ENCODE measurements at regions not wholly inside any gene's neighbourhood (a gene's known extent, or its start where the extent isn't known, plus 50 kb on each side); places are given as distances from the start of the nearest gene placed in this dataset.

DNA sequence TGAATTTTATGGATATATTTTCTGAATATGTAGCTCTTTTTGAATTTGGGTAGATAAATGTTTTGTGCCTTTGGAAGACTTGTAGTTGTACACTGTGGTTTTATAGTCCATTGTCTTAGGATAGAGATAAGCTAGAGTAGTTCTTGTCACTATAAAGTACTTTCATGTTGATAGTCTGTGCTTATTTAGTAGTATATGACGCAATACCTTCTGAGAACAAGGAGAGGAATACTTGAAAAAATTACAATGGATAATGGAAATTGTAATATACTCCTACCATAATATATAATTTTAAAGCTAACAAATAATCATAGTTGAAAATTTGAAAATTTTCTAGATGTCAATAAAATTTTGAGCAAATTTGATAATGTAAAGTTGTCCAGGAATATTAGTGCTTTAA lies 664.0 kb downstream of the TLE4 start:
- no peaks in the 10 kb centered on the region for H3K27me3 Mint-ChIP-seq
- no peaks in the 10 kb centered on the region for H3K36me3 Mint-ChIP-seq (ENCODE audit: low read depth)
- H3K27ac ChIP-seq (ENCODE audit: low read depth in 1 of 2, low read length in 2 of 2) = no peak overlapping the region
- no peaks in the 10 kb centered on the region for H3K36me3 ChIP-seq (ENCODE audit: insufficient read depth, low read length)
- H3K27ac Mint-ChIP-seq = no peak overlapping the region
- TF ChIP-seq, protein P1, sequence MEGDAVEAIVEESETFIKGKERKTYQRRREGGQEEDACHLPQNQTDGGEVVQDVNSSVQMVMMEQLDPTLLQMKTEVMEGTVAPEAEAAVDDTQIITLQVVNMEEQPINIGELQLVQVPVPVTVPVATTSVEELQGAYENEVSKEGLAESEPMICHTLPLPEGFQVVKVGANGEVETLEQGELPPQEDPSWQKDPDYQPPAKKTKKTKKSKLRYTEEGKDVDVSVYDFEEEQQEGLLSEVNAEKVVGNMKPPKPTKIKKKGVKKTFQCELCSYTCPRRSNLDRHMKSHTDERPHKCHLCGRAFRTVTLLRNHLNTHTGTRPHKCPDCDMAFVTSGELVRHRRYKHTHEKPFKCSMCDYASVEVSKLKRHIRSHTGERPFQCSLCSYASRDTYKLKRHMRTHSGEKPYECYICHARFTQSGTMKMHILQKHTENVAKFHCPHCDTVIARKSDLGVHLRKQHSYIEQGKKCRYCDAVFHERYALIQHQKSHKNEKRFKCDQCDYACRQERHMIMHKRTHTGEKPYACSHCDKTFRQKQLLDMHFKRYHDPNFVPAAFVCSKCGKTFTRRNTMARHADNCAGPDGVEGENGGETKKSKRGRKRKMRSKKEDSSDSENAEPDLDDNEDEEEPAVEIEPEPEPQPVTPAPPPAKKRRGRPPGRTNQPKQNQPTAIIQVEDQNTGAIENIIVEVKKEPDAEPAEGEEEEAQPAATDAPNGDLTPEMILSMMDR (IDR thresholded peaks at IDR 0.05) = no peak
- POLR2A ChIA-PET = no interaction called here
- no peak overlapping the region for H3K4me3 ChIP-seq (ENCODE audit: low read length)
- ATAC-seq (ENCODE audit: poor library complexity) (no peak), DNase-seq (no peak)
- CTCF ChIA-PET = no interaction called here
- H3K4me1 Mint-ChIP-seq (ENCODE audit: low read depth) = no peaks in the 10 kb centered on the region
- no peaks in the 10 kb centered on the region for H3K27me3 ChIP-seq (ENCODE audit: control insufficient read depth in 1 of 2, insufficient read depth in 2 of 2, low read length in 2 of 2)
- peaks cover 1% of the 10 kb centered on the region for H3K9me3 Mint-ChIP-seq
- peaks cover 0 to 19% of the 10 kb centered on the region in 2 experiments for H3K9me3 ChIP-seq (ENCODE audit: control insufficient read depth in 1 of 2, insufficient read depth in 1 of 2, low read length in 2 of 2)
- intact Hi-C loops (cut with DNase I, micrococcal nuclease) = no loop called here
- no peaks in the 10 kb centered on the region for H3K4me1 ChIP-seq (ENCODE audit: insufficient read depth, low read length)
- no peak overlapping the region for H3K4me3 Mint-ChIP-seq

GRCh38 chr9:80233906-80234305 lies 662.1 kb downstream of the TLE4 start:
- H3K27ac Mint-ChIP-seq = no peak overlapping the region
- H3K27ac ChIP-seq (ENCODE audit: low read depth in 1 of 2, low read length in 2 of 2) = no peak overlapping the region
- no peaks in the 10 kb centered on the region for H3K27me3 Mint-ChIP-seq
- ATAC-seq (ENCODE audit: poor library complexity) = no peak
- H3K27me3 ChIP-seq (ENCODE audit: control insufficient read depth in 1 of 2, insufficient read depth in 2 of 2, low read length in 2 of 2) = no peaks in the 10 kb centered on the region
- CTCF ChIA-PET = no interaction called here
- no peaks in the 10 kb centered on the region for H3K36me3 ChIP-seq (ENCODE audit: insufficient read depth, low read length)
- no peak overlapping the region for H3K4me3 Mint-ChIP-seq
- no peak overlapping the region for H3K4me3 ChIP-seq (ENCODE audit: low read length)
- no peaks in the 10 kb centered on the region for H3K36me3 Mint-ChIP-seq (ENCODE audit: low read depth)
- TF ChIP-seq, protein P1 (IDR thresholded peaks at IDR 0.05) = no peak
- DNase-seq = no peak
- H3K9me3 Mint-ChIP-seq = peaks cover 8% of the 10 kb centered on the region
- peaks cover 0 to 19% of the 10 kb centered on the region in 2 experiments for H3K9me3 ChIP-seq (ENCODE audit: control insufficient read depth in 1 of 2, insufficient read depth in 1 of 2, low read length in 2 of 2)
- no peaks in the 10 kb centered on the region for H3K4me1 ChIP-seq (ENCODE audit: insufficient read depth, low read length)
- no peaks in the 10 kb centered on the region for H3K4me1 Mint-ChIP-seq (ENCODE audit: low read depth)
- intact Hi-C loops (cut with DNase I, micrococcal nuclease) = no loop called here
- POLR2A ChIA-PET = no interaction called here

GRCh38 chr9:80233102-80233843 lies 661.5 kb downstream of the TLE4 start:
- CTCF ChIA-PET = no interaction called here
- Mint-ChIP-seq H3K4me1 (ENCODE audit: low read depth) (no peaks in the 10 kb centered on the region), H3K27ac (no peak overlapping the region), H3K27me3 (no peaks in the 10 kb centered on the region), H3K4me3 (no peak overlapping the region), H3K36me3 (ENCODE audit: low read depth) (no peaks in the 10 kb centered on the region), H3K9me3 (peaks cover 8% of the 10 kb centered on the region)
- peaks cover 0 to 16% of the 10 kb centered on the region in 2 experiments for H3K9me3 ChIP-seq (ENCODE audit: control insufficient read depth in 1 of 2, insufficient read depth in 1 of 2, low read length in 2 of 2)
- H3K4me1 ChIP-seq (ENCODE audit: insufficient read depth, low read length) = no peaks in the 10 kb centered on the region
- ATAC-seq (ENCODE audit: poor library complexity) (no peak), DNase-seq (no peak)
- H3K27me3 ChIP-seq (ENCODE audit: control insufficient read depth in 1 of 2, insufficient read depth in 2 of 2, low read length in 2 of 2) = no peaks in the 10 kb centered on the region
- no peak overlapping the region for H3K4me3 ChIP-seq (ENCODE audit: low read length)
- POLR2A ChIA-PET = no interaction called here
- intact Hi-C loops (cut with DNase I, micrococcal nuclease) = no loop called here
- no peak overlapping the region for H3K27ac ChIP-seq (ENCODE audit: low read depth in 1 of 2, low read length in 2 of 2)
- TF ChIP-seq, protein P1 (IDR thresholded peaks at IDR 0.05) = no peak
- no peaks in the 10 kb centered on the region for H3K36me3 ChIP-seq (ENCODE audit: insufficient read depth, low read length)

All from CD4-positive, alpha-beta T cell (primary cell).